Thoracic aorta (tissue), 2 donors: ENCODE measurements at regions not wholly inside any gene's neighbourhood (a gene's known extent, or its start where the extent isn't known, plus 50 kb on each side); places are given as distances from the start of the nearest gene placed in this dataset.

Experiments used
- ATAC-seq: fragments of 150-250 bp; one replicate; pipeline ENCODE4 v1.8.0; 2017; ENCODE audit warnings: low read depth; ENCODE audit not compliant: insufficient number of reproducible peaks, low FRiP score
- DNase-seq: peaks from one replicate; pipeline ENCODE4 v3.0.0-alpha.2; 2020; ENCODE audit warnings: low spot score
- H3K27ac ChIP-seq, 2 donors: fragments of 200-600 bp; sonication (generic); 1 replicate in 1 of 2; 2 replicates in 1 of 2; pipeline ENCODE4 v1.5.1; 2016; ENCODE audit warnings: mild to moderate bottlenecking in 2 of 2, moderate library complexity in 2 of 2
- H3K27me3 ChIP-seq: fragments of 200-600 bp; sonication (generic); replicated peaks from 2 replicates; pipeline ENCODE4 v1.6.0; 2016; ENCODE audit warnings: mild to moderate bottlenecking; ENCODE audit not compliant: insufficient read depth
- H3K36me3 ChIP-seq: fragments of 200-600 bp; sonication (generic); one replicate; pipeline ENCODE4 v1.5.1; 2016
- H3K4me1 ChIP-seq, 2 donors: fragments of 200-600 bp; sonication (generic); 1 replicate in 1 of 2; 2 replicates in 1 of 2; pipeline versions ENCODE4 v1.5.1 to v1.6.0; 2016; ENCODE audit warnings: low read depth in 2 of 2, mild to moderate bottlenecking in 1 of 2; ENCODE audit not compliant: control insufficient read depth in 1 of 2
- H3K4me3 ChIP-seq: fragments of 200-600 bp; sonication (generic); 2 replicates; pipeline ENCODE4 v1.5.1; 2016; ENCODE audit warnings: mild to moderate bottlenecking
- H3K9me3 ChIP-seq: fragments of 200-600 bp; sonication (generic); 2 replicates; pipeline ENCODE4 v1.5.1; 2016
- TF ChIP-seq, protein P1 (sequence below): fragments of 200-600 bp; sonication (generic); IDR thresholded peaks from one replicate; pipeline ENCODE4 v1.5.1; 2019; ENCODE audit warnings: antibody characterized with exemption

GRCh38 chr5:34487956-34488355 lies 168.2 kb upstream of the RAI14 start:
- Histone ChIP-seq H3K4me3 (peak overlapping the region; percentile 25), H3K4me1 (peaks cover 16 to 49% of the 10 kb centered on the region in 2 donors), H3K36me3 (no peaks in the 10 kb centered on the region), H3K27ac (peak overlapping the region; percentile 70 to 96), H3K27me3 (no peaks in the 10 kb centered on the region), H3K9me3 (no peaks in the 10 kb centered on the region)
- no peak for DNase-seq
- ATAC-seq: no peak
- TF ChIP-seq, protein P1, sequence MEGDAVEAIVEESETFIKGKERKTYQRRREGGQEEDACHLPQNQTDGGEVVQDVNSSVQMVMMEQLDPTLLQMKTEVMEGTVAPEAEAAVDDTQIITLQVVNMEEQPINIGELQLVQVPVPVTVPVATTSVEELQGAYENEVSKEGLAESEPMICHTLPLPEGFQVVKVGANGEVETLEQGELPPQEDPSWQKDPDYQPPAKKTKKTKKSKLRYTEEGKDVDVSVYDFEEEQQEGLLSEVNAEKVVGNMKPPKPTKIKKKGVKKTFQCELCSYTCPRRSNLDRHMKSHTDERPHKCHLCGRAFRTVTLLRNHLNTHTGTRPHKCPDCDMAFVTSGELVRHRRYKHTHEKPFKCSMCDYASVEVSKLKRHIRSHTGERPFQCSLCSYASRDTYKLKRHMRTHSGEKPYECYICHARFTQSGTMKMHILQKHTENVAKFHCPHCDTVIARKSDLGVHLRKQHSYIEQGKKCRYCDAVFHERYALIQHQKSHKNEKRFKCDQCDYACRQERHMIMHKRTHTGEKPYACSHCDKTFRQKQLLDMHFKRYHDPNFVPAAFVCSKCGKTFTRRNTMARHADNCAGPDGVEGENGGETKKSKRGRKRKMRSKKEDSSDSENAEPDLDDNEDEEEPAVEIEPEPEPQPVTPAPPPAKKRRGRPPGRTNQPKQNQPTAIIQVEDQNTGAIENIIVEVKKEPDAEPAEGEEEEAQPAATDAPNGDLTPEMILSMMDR: no peak

GRCh38 chr5:34488984-34489383 lies 167.1 kb upstream of the RAI14 start:
- TF ChIP-seq, protein P1: no peak
- no peaks in the 10 kb centered on the region for H3K9me3 ChIP-seq
- ATAC-seq: no peak
- peaks cover 16 to 49% of the 10 kb centered on the region in 2 donors for H3K4me1 ChIP-seq
- no peak for DNase-seq
- H3K4me3 ChIP-seq: no peak overlapping the region
- H3K27ac ChIP-seq: peak overlapping the region; percentile 70 to 96
- no peaks in the 10 kb centered on the region for H3K27me3 ChIP-seq
- H3K36me3 ChIP-seq: no peaks in the 10 kb centered on the region

GRCh38 chr5:34490506-34491250 lies 165.4 kb upstream of the RAI14 start:
- H3K4me3 ChIP-seq: no peak overlapping the region
- H3K27ac ChIP-seq: peak overlapping the region; percentile 84 to 85
- DNase-seq (no peak), ATAC-seq (no peak)
- no peaks in the 10 kb centered on the region for H3K9me3 ChIP-seq
- peaks cover 16 to 52% of the 10 kb centered on the region in 2 donors for H3K4me1 ChIP-seq
- TF ChIP-seq, protein P1: no peak
- H3K36me3 ChIP-seq: no peaks in the 10 kb centered on the region
- H3K27me3 ChIP-seq: no peaks in the 10 kb centered on the region

DNA sequence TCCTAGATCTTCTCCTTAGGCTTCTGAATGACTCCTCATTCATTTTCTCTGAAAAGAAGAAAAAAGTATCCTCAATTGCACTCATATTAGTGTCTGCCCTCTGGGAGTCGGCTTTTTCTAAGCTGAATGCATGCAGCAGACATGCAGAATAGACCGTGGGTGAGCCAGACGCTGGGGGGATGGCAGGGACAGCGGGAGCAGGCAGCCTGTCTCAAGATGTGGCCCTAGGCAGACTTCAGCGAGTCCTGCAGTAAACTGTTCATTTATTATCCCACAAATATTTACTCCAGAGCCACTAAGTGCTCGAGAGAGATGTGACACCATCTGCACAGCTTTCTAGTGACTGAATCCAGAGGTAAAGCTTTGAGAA lies 164.9 kb upstream of the RAI14 start:
- no peaks in the 10 kb centered on the region for H3K9me3 ChIP-seq
- no peaks in the 10 kb centered on the region for H3K36me3 ChIP-seq
- H3K27ac ChIP-seq: peak overlapping the region; percentile 77 to 84
- TF ChIP-seq, protein P1: no peak
- H3K4me1 ChIP-seq: peaks cover 16 to 54% of the 10 kb centered on the region in 2 donors
- H3K27me3 ChIP-seq: no peaks in the 10 kb centered on the region
- H3K4me3 ChIP-seq: no peak overlapping the region
- ATAC-seq (no peak), DNase-seq (no peak)

DNA sequence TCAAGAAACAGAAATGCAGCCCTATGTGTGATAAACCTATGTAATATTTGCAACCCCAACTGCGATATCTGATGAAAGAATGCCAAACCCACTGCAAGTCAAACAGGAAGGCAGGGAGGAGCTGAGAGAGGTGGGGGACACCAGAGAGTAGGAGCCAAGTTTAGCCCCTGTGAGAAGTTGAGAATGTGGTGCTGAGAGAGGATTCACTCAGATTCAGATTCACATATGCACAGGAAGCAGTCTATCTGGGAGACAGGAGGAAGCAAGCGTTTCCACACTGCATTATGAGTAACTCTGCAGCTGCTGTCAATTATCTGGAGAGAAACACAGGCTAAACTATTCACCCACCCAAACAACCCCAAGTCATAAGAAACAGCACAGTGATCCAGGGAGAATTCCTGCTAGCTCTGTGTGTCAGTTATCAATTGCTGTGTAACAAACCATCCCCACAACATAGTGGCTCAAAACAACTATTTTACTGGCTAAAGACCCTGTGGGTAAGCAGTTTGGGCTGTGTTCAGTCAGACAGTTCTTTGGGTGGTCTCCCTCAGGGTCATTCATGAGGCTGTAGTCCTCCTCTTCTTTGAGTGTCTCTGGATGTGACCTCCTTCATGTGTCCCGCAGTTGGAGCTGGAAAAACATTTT lies 161.9 kb upstream of the RAI14 start:
- TF ChIP-seq, protein P1: no peak
- H3K36me3 ChIP-seq: no peaks in the 10 kb centered on the region
- no peaks in the 10 kb centered on the region for H3K9me3 ChIP-seq
- H3K27me3 ChIP-seq: no peaks in the 10 kb centered on the region
- H3K4me3 ChIP-seq: no peak overlapping the region
- DNase-seq (no peak), ATAC-seq (no peak)
- peak overlapping the region; percentile 44 to 45 for H3K27ac ChIP-seq
- H3K4me1 ChIP-seq: peaks cover 32 to 60% of the 10 kb centered on the region in 2 donors
